ENCODE measurements at regions not wholly inside any gene's neighbourhood (a gene's known extent, or its start where the extent isn't known, plus 50 kb on each side); places are given as distances from the start of the nearest gene placed in this dataset.

DNA sequence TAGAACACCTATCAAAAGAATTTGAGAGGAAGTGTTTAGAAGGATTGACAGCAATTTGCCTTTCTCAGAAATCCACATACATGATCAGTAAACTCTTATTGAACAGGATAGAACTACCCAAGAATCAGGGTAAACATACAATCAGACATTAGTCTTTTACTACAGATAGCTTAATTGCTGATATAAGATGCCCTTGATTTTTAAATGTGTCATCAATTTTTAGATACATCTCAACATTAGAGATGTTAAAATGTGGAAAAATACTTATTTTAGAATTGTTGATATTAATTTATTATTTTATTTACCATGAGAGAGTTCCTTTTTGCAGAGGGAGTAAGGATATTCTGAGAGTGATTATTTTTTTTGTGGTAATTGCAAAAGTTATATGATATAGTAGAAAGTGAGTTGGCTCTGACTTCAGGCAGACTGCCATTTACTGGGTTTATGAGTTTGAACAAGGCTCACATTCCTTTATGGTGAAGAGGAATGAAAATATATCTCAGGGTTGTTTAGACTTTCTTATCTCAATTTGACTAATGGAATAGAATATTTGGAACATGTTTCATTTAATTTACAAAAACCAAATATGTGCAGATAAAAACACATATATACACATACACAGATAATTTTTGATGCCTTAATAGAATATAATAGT, 302.8 kb upstream of the GOLIM4 start:
- DNase-seq, result no peak
- H3K9me2 ChIP-seq (replicated peaks; ENCODE audit: insufficient read depth, low read length), result no peaks in the 10 kb centered on the region
- no peak overlapping the region for H3K4me3 ChIP-seq (ENCODE audit: low read length)
- TF ChIP-seq, protein P1, sequence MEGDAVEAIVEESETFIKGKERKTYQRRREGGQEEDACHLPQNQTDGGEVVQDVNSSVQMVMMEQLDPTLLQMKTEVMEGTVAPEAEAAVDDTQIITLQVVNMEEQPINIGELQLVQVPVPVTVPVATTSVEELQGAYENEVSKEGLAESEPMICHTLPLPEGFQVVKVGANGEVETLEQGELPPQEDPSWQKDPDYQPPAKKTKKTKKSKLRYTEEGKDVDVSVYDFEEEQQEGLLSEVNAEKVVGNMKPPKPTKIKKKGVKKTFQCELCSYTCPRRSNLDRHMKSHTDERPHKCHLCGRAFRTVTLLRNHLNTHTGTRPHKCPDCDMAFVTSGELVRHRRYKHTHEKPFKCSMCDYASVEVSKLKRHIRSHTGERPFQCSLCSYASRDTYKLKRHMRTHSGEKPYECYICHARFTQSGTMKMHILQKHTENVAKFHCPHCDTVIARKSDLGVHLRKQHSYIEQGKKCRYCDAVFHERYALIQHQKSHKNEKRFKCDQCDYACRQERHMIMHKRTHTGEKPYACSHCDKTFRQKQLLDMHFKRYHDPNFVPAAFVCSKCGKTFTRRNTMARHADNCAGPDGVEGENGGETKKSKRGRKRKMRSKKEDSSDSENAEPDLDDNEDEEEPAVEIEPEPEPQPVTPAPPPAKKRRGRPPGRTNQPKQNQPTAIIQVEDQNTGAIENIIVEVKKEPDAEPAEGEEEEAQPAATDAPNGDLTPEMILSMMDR (IDR thresholded peaks at IDR 0.05; ENCODE audit: low read length), result no peak
- TF ChIP-seq EZH2phosphoT487 (IDR thresholded peaks at IDR 0.05; ENCODE audit: low read length) (no peak), EZH2 (optimal IDR thresholded peaks at IDR 0.05; ENCODE audit: low read depth, low read length) (no peak)
- H3K4me1 ChIP-seq (ENCODE audit: low read length), result no peaks in the 10 kb centered on the region
- no peaks in the 10 kb centered on the region; the same call in 1 of the 2 replicates for H3K9me3 ChIP-seq (replicated peaks; ENCODE audit: insufficient read depth, low read length)
- no peaks in the 10 kb centered on the region for H3K36me3 ChIP-seq (replicated peaks; ENCODE audit: insufficient read depth, low read length)
- H3K9ac ChIP-seq (ENCODE audit: low read length), result no peak overlapping the region
- H3K27ac ChIP-seq (ENCODE audit: low read length), result no peak overlapping the region
- no peak overlapping the region for H2AFZ ChIP-seq (ENCODE audit: low read length)
- H3K4me2 ChIP-seq (ENCODE audit: low read depth, low read length), result no peak overlapping the region
- H3F3A ChIP-seq (ENCODE audit: insufficient read depth, low read length), result no peaks in the 10 kb centered on the region
- no peaks in the 10 kb centered on the region for H4K20me1 ChIP-seq (ENCODE audit: insufficient read depth, low read length)
- H3K79me2 ChIP-seq (ENCODE audit: low read length), result no peaks in the 10 kb centered on the region
- no peaks in the 10 kb centered on the region for H3K27me3 ChIP-seq (replicated peaks; ENCODE audit: insufficient read depth, low read length)

DNA sequence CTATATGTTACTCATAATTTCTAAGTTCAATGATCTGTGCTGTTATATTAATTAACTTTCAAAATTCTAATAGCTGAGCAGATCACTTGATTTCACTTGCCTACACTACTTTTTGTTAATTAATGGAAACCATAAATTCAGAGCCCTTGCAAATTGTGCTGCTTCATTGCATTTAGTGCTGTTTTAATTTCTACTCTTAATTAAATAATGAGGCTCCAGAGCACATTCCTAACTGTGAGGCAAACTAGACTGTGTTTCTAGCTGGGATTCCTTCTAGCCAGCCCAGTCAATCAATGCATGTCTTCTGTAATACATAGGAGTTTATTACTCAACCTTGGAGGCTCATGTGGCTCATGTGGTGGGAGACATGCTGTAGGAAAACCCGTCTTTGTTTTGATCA, 301.1 kb upstream of the GOLIM4 start:
- no peak for DNase-seq
- Histone ChIP-seq H3K9me2 (replicated peaks; ENCODE audit: insufficient read depth, low read length) (no peaks in the 10 kb centered on the region), H3F3A (ENCODE audit: insufficient read depth, low read length) (no peaks in the 10 kb centered on the region), H3K27me3 (replicated peaks; ENCODE audit: insufficient read depth, low read length) (no peaks in the 10 kb centered on the region), H3K4me2 (ENCODE audit: low read depth, low read length) (no peak overlapping the region), H3K9me3 (replicated peaks; ENCODE audit: insufficient read depth, low read length) (no peaks in the 10 kb centered on the region), H3K36me3 (replicated peaks; ENCODE audit: insufficient read depth, low read length) (no peaks in the 10 kb centered on the region), H3K9ac (ENCODE audit: low read length) (no peak overlapping the region), H2AFZ (ENCODE audit: low read length) (no peak overlapping the region), H3K4me1 (ENCODE audit: low read length) (no peaks in the 10 kb centered on the region), H3K4me3 (ENCODE audit: low read length) (no peak overlapping the region), H3K27ac (ENCODE audit: low read length) (no peak overlapping the region), H3K79me2 (ENCODE audit: low read length) (no peaks in the 10 kb centered on the region), H4K20me1 (ENCODE audit: insufficient read depth, low read length) (no peaks in the 10 kb centered on the region)
- TF ChIP-seq EZH2 (optimal IDR thresholded peaks at IDR 0.05; ENCODE audit: low read depth, low read length) (no peak), EZH2phosphoT487 (IDR thresholded peaks at IDR 0.05; ENCODE audit: low read length) (no peak)
- TF ChIP-seq, protein P1 (IDR thresholded peaks at IDR 0.05; ENCODE audit: low read length), result no peak

DNA sequence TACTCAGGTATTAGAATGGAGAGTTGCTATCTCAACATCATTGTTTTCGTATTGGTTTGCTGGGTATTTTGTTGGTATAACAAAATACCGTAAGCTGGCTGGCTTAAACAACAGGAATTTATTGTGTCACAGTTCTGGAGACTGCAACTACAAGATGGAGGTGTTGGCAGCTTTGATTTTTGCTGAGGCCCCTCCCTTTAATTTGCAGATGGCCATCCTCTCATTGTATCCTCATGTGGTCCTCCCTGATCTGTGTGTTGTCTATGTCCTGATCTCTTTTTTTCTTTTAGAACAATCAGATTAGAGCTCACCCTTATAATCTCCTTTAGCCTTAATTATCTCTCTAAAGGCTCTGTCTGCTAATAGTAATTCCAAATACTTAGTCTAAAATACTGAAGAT, 299.8 kb upstream of the GOLIM4 start:
- no peaks in the 10 kb centered on the region for H3K9me3 ChIP-seq (replicated peaks; ENCODE audit: insufficient read depth, low read length)
- H3K79me2 ChIP-seq (ENCODE audit: low read length), result no peaks in the 10 kb centered on the region
- H3K27me3 ChIP-seq (replicated peaks; ENCODE audit: insufficient read depth, low read length), result no peaks in the 10 kb centered on the region
- no peaks in the 10 kb centered on the region for H3K4me1 ChIP-seq (ENCODE audit: low read length)
- TF ChIP-seq, protein P1 (IDR thresholded peaks at IDR 0.05; ENCODE audit: low read length), result no peak
- TF ChIP-seq EZH2phosphoT487 (IDR thresholded peaks at IDR 0.05; ENCODE audit: low read length) (no peak), EZH2 (optimal IDR thresholded peaks at IDR 0.05; ENCODE audit: low read depth, low read length) (no peak)
- no peak overlapping the region for H3K4me3 ChIP-seq (ENCODE audit: low read length)
- H3K36me3 ChIP-seq (replicated peaks; ENCODE audit: insufficient read depth, low read length), result no peaks in the 10 kb centered on the region
- no peak overlapping the region for H2AFZ ChIP-seq (ENCODE audit: low read length)
- H3K27ac ChIP-seq (ENCODE audit: low read length), result no peak overlapping the region
- no peak overlapping the region for H3K9ac ChIP-seq (ENCODE audit: low read length)
- no peaks in the 10 kb centered on the region for H4K20me1 ChIP-seq (ENCODE audit: insufficient read depth, low read length)
- H3K4me2 ChIP-seq (ENCODE audit: low read depth, low read length), result no peak overlapping the region
- no peaks in the 10 kb centered on the region for H3F3A ChIP-seq (ENCODE audit: insufficient read depth, low read length)
- H3K9me2 ChIP-seq (replicated peaks; ENCODE audit: insufficient read depth, low read length), result no peaks in the 10 kb centered on the region
- DNase-seq, result no peak

All from MM.1S (cell line).